ENCODE measurements at regions not wholly inside any gene's neighbourhood (a gene's known extent, or its start where the extent isn't known, plus 50 kb on each side); places are given as distances from the start of the nearest gene placed in this dataset.

- peak; percentile 43 for DNase-seq (ENCODE audit: low spot score)
- no peak for FAIRE-seq
These were observed 125.0 kb upstream of the LARGE1 start for GRCh38 chr22:34045311-34045710.

- no peak for FAIRE-seq
- DNase-seq (ENCODE audit: low spot score), result peak; percentile 23
These were observed 135.4 kb upstream of the LARGE1 start for GRCh38 chr22:34055525-34056200.

GRCh38 chr22:34057726-34058125 is 137.4 kb upstream of the LARGE1 start:
- DNase-seq (ENCODE audit: low spot score) (no peak), FAIRE-seq (no peak)

GRCh38 chr22:34064696-34065095 is 144.4 kb upstream of the LARGE1 start:
- no peak for FAIRE-seq

GRCh38 chr22:34067031-34067430 is 146.8 kb upstream of the LARGE1 start:
- DNase-seq (ENCODE audit: low spot score) (no peak), FAIRE-seq (no peak)

More at GRCh38 chr22:34064696-34065095, 144.4 kb upstream of the LARGE1 start:
- DNase-seq (ENCODE audit: low spot score), result no peak

GRCh38 chr22:34068001-34068400 is 147.7 kb upstream of the LARGE1 start:
- no peak for DNase-seq (ENCODE audit: low spot score)
- no peak for FAIRE-seq

GRCh38 chr22:34070051-34070450 is 149.8 kb upstream of the LARGE1 start:
- no peak for FAIRE-seq
- no peak for DNase-seq (ENCODE audit: low spot score)

- DNase-seq (ENCODE audit: low spot score), result no peak
- no peak for FAIRE-seq
These were observed 150.3 kb upstream of the LARGE1 start for GRCh38 chr22:34070531-34070930.

- no peak for DNase-seq (ENCODE audit: low spot score)
- FAIRE-seq, result no peak
These were observed 152.3 kb upstream of the LARGE1 start for GRCh38 chr22:34072585-34072984.

GRCh38 chr22:34080433-34080832 is 160.2 kb upstream of the LARGE1 start:
- FAIRE-seq (no peak), DNase-seq (ENCODE audit: low spot score) (no peak)

- DNase-seq (ENCODE audit: low spot score), result no peak
- no peak for FAIRE-seq
These were observed 176.5 kb upstream of the LARGE1 start for GRCh38 chr22:34096770-34097169.

GRCh38 chr22:34099278-34099677 is 179.0 kb upstream of the LARGE1 start:
- FAIRE-seq, result no peak
- no peak for DNase-seq (ENCODE audit: low spot score)

- peak; percentile 40 for DNase-seq (ENCODE audit: low spot score)
These were observed 182.4 kb upstream of the LARGE1 start for GRCh38 chr22:34102633-34103032.

GRCh38 chr22:34105461-34106062 is 185.3 kb upstream of the LARGE1 start:
- FAIRE-seq (no peak), DNase-seq (ENCODE audit: low spot score) (peak; percentile 66)

More at GRCh38 chr22:34102633-34103032, 182.4 kb upstream of the LARGE1 start:
- no peak for FAIRE-seq

- FAIRE-seq (no peak), DNase-seq (ENCODE audit: low spot score) (no peak)
These were observed 187.9 kb upstream of the LARGE1 start for GRCh38 chr22:34108168-34108567.

- FAIRE-seq (peak; percentile 42), DNase-seq (ENCODE audit: low spot score) (peak; percentile 63)
These were observed 191.0 kb upstream of the LARGE1 start for GRCh38 chr22:34111210-34111824.

- DNase-seq (ENCODE audit: low spot score) (peak; percentile 23), FAIRE-seq (no peak)
These were observed 193.1 kb upstream of the LARGE1 start for GRCh38 chr22:34113381-34113780.

- no peak for FAIRE-seq
- no peak for DNase-seq (ENCODE audit: low spot score)
These were observed 194.1 kb upstream of the LARGE1 start for GRCh38 chr22:34114406-34114805.

GRCh38 chr22:34115722-34116121 is 195.4 kb upstream of the LARGE1 start:
- FAIRE-seq (no peak), DNase-seq (ENCODE audit: low spot score) (no peak)

GRCh38 chr22:34116126-34116525 is 195.8 kb upstream of the LARGE1 start:
- DNase-seq (ENCODE audit: low spot score), result no peak
- FAIRE-seq, result no peak

GRCh38 chr22:34122042-34122441 is 201.8 kb upstream of the LARGE1 start:
- DNase-seq (ENCODE audit: low spot score), result no peak
- FAIRE-seq, result no peak

- DNase-seq (ENCODE audit: low spot score) (no peak), FAIRE-seq (no peak)
These were observed 209.6 kb upstream of the LARGE1 start for GRCh38 chr22:34129691-34130486.

Data from urothelium cell line (cell line).